HCT116 (cell line): ENCODE measurements at regions not wholly inside any gene's neighbourhood (a gene's known extent, or its start where the extent isn't known, plus 50 kb on each side); places are given as distances from the start of the nearest gene placed in this dataset.

ENCODE experiments used
- ATAC-seq: fragments of 200-7000 bp; cut with Tn5 transposase; 2 replicates; pipeline ENCODE4 v1.9.1; 2020; ENCODE audit warnings: mild to moderate bottlenecking, moderate library complexity
- BruUV-seq: library from RNA; stranded (reverse); fragments of 400-500 nt; replicated peaks from 2 replicates; lab custom pipeline; 2021; lab: Mats Ljungman, UMichigan
- CTCF ChIA-PET: fragments of 300-600 bp; sonication (Branson Sonifier 250); formaldehyde crosslinking; loops from one replicate; lab custom pipeline; 2021; ENCODE audit warnings: antibody characterized with exemption; lab: Charles Lee
- POLR2A ChIA-PET: fragments of 300-600, 350-600 bp; sonication (Branson Sonifier 250); formaldehyde crosslinking; loops from one replicate; lab custom pipeline; 2021; ENCODE audit warnings: antibody characterized with exemption; lab: Charles Lee
- RAD21 ChIA-PET, 2 experiments: fragments of 300-600 bp; sonication (Branson Sonifier 250); formaldehyde crosslinking; loops; one replicate each; lab custom pipeline; 2023; ENCODE audit warnings: low total read pairs in 2 of 2; ENCODE audit not compliant: uncharacterized antibody in 2 of 2, unreplicated experiment in 2 of 2, low non-redundant PET in 1 of 2; lab: Charles Lee
- DNase-seq: peaks from one replicate; pipeline ENCODE4 v3.0.0-alpha.2; 2010; ENCODE audit warnings: low read depth, low spot score
- H2AFZ ChIP-seq: fragments of 200-600 bp; shearing (Covaris generic), sonication (generic); 2 replicates; pipeline ENCODE4 v1.6.1; 2017; ENCODE audit warnings: low read depth, mixed run types, mixed read lengths, antibody characterized with exemption, low read length; ENCODE audit not compliant: poor library complexity, severe bottlenecking
- H3K27ac ChIP-seq: 2 replicates; pipeline ENCODE4 v1.5.1; 2012; ENCODE audit warnings: low read depth, low read length
- H3K27me3 ChIP-seq: fragments of 200-600 bp; sonication (generic); 2 replicates; pipeline ENCODE4 v1.6.1; 2016; ENCODE audit warnings: mixed run types, low read length, mixed read lengths; ENCODE audit not compliant: insufficient read depth
- H3K36me3 ChIP-seq, 2 experiments: fragments of 200-500 bp in 1 of 2; fragments of 200-600 bp in 1 of 2; sonication (Bioruptor generic) in 1 of 2; sonication (generic) in 1 of 2; 2 replicates each; pipeline versions ENCODE4 v1.5.1 to v1.6.1; 2014 to 2016; ENCODE audit warnings: low read length in 2 of 2, inconsistent platforms in 1 of 2, mixed read lengths in 1 of 2, mixed run types in 1 of 2; ENCODE audit not compliant: insufficient read depth in 2 of 2, control insufficient read depth in 1 of 2
- H3K4me1 ChIP-seq, 2 experiments: fragments of 200-600 bp in 1 of 2; sonication (generic) in 1 of 2; 2 replicates each; pipeline versions ENCODE4 v1.5.1 to v1.6.1; 2012 to 2017; ENCODE audit warnings: low read length in 2 of 2, inconsistent platforms in 1 of 2, mild to moderate bottlenecking in 1 of 2, mixed read lengths in 1 of 2, mixed run types in 1 of 2, moderate library complexity in 1 of 2; ENCODE audit not compliant: insufficient read depth in 2 of 2, control insufficient read depth in 1 of 2
- H3K4me2 ChIP-seq: fragments of 200-600 bp; sonication (generic); 2 replicates; pipeline ENCODE4 v1.6.1; 2017; ENCODE audit warnings: mixed run types, low read length, mixed read lengths
- H3K4me3 ChIP-seq, 2 experiments: fragments of 200-600 bp in 1 of 2; sonication (generic) in 1 of 2; replicated peaks in 1 of 2; 2 replicates each; pipeline ENCODE4 v1.5.1; 2011 to 2016; ENCODE audit warnings: low read length in 2 of 2, control low read depth in 1 of 2, low read depth in 1 of 2, mild to moderate bottlenecking in 1 of 2, mixed read lengths in 1 of 2, mixed run types in 1 of 2
- H3K79me2 ChIP-seq: fragments of 200-600 bp; sonication (generic); 2 replicates; pipeline ENCODE4 v1.6.1; 2017; ENCODE audit warnings: mild to moderate bottlenecking, mixed run types, low read length, moderate library complexity, mixed read lengths; ENCODE audit not compliant: insufficient read depth
- H3K9ac ChIP-seq: fragments of 200-600 bp; sonication (generic); 2 replicates; pipeline ENCODE4 v1.6.1; 2016; ENCODE audit warnings: low read length, mixed read lengths
- H3K9me2 ChIP-seq: fragments of 200-600 bp; sonication (generic), shearing (Covaris generic); 2 replicates; pipeline ENCODE4 v1.6.1; 2017; ENCODE audit warnings: mixed run types, mild to moderate bottlenecking, moderate library complexity; ENCODE audit not compliant: insufficient read depth
- H3K9me3 ChIP-seq, 2 experiments: fragments of 200-500 bp in 1 of 2; fragments of 200-600 bp in 1 of 2; sonication (Bioruptor generic) in 1 of 2; sonication (generic) in 1 of 2; 2 replicates each; pipeline ENCODE4 v1.6.1; 2014 to 2017; ENCODE audit warnings: low read length in 2 of 2, mixed read lengths in 2 of 2, inconsistent platforms in 1 of 2, low read depth in 1 of 2, mild to moderate bottlenecking in 1 of 2, mixed run types in 1 of 2, moderate library complexity in 1 of 2; ENCODE audit not compliant: control insufficient read depth in 1 of 2, insufficient read depth in 1 of 2
- H4K20me1 ChIP-seq: fragments of 200-600 bp; sonication (generic), shearing (Covaris generic); 2 replicates; pipeline ENCODE4 v1.6.1; 2017; ENCODE audit warnings: mixed run types, mild to moderate bottlenecking, moderate library complexity; ENCODE audit not compliant: insufficient read depth
- CBX3 ChIP-seq: IDR thresholded peaks from 2 replicates; pipeline ENCODE4 v1.6.1; 2012; ENCODE audit warnings: low read depth
- EGR1 ChIP-seq: IDR thresholded peaks from 2 replicates; pipeline ENCODE4 v1.6.1; 2012; ENCODE audit warnings: low read depth
- POLR2AphosphoS5 ChIP-seq: IDR thresholded peaks from 2 replicates; pipeline ENCODE4 v1.6.1; 2011; ENCODE audit warnings: mild to moderate bottlenecking, low read depth, low read length, moderate library complexity
- RAD21 ChIP-seq: IDR thresholded peaks from 2 replicates; pipeline ENCODE4 v1.6.1; 2012; ENCODE audit warnings: low read depth, mild to moderate bottlenecking
- SP1 ChIP-seq: IDR thresholded peaks from 2 replicates; pipeline ENCODE4 v1.6.1; 2012; ENCODE audit warnings: low read depth
- intact Hi-C: fragments of 100-400 bp; cut with micrococcal nuclease; formaldehyde crosslinking; loops from 2 replicates; pipeline ENCODE4 v1.10.0; 2022
- TF ChIP-seq, protein P1 (sequence below): IDR thresholded peaks from 2 replicates; pipeline ENCODE4 v1.6.1; 2011; ENCODE audit warnings: mild to moderate bottlenecking, low read length, moderate library complexity; ENCODE audit not compliant: insufficient replicate concordance; ENCODE audit errors: extremely low read depth

DNA sequence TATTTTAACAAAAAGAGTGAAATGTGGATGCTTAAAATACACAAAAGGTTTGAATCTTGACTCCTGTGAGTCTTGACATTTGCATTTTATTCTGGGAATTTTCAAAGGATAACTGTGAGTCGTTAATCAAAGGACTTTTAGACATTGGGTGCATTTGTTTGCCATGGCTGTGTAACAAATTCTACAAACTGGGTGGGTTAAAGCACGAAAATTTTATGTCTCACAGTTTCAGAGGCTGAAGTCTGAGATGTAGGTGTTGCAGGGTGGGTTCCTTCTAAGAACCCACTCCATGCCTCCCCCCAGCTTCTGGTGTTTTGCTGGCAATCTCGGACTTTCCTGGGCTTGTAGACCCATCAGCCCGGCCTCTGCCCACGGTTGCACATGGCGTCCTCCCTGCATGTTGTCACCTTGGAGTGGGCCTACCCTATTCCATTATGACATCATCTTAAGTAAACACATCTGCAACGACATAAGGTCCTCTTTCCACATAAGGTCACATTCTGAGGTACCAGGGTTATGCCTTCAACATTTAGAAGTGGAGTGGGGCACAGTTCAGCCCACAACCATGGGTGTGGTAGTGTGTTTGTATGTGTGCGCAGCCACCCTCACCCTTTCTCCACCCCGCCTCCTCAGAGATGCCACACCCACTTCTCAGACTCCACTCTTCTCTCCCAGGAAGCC is 113.1 kb downstream of the FOXA2 start:
- Histone ChIP-seq H3K27me3 (peaks cover 2% of the 10 kb centered on the region; the same call in 1 of the 2 replicates), H2AFZ (no peak overlapping the region), H3K4me2 (no peak overlapping the region), H3K79me2 (no peaks in the 10 kb centered on the region; the same call in 1 of the 2 replicates), H3K4me1 (no peaks in the 10 kb centered on the region), H3K9ac (no peak overlapping the region), H3K9me2 (no peaks in the 10 kb centered on the region), H3K36me3 (no peaks in the 10 kb centered on the region), H3K4me3 (no peak overlapping the region), H3K27ac (no peak overlapping the region), H4K20me1 (no peaks in the 10 kb centered on the region), H3K9me3 (no peaks in the 10 kb centered on the region)
- no peak for TF ChIP-seq CBX3
- ChIA-PET RAD21 (no interaction called here), POLR2A (no interaction called here), CTCF (interaction anchor here (0.7 kb wide), 1 partner anchor 18 kb away, joined by 4 read pairs; no protein-coding TSS in a partner anchor)
- intact Hi-C loops = no loop called here
- DNase-seq (no peak), ATAC-seq (no peak)
- no TSS peak for BruUV-seq

GRCh38 chr20:22470620-22471026 is 113.7 kb downstream of the FOXA2 start:
- CTCF ChIA-PET = interaction anchor here (0.7 kb wide), 1 partner anchor 18 kb away, joined by 4 read pairs; no protein-coding TSS in a partner anchor
- H3K36me3 ChIP-seq = no peaks in the 10 kb centered on the region
- H3K27ac ChIP-seq = no peak overlapping the region
- H3K4me1 ChIP-seq = no peaks in the 10 kb centered on the region
- H3K9me2 ChIP-seq = no peaks in the 10 kb centered on the region
- H3K9me3 ChIP-seq = no peaks in the 10 kb centered on the region
- intact Hi-C loops = no loop called here
- H3K79me2 ChIP-seq = no peaks in the 10 kb centered on the region; the same call in 1 of the 2 replicates
- DNase-seq = no peak
- TF ChIP-seq EGR1 = no peak
- TF ChIP-seq SP1 = no peak
- TF ChIP-seq RAD21 = no peak
- TF ChIP-seq, protein P1, sequence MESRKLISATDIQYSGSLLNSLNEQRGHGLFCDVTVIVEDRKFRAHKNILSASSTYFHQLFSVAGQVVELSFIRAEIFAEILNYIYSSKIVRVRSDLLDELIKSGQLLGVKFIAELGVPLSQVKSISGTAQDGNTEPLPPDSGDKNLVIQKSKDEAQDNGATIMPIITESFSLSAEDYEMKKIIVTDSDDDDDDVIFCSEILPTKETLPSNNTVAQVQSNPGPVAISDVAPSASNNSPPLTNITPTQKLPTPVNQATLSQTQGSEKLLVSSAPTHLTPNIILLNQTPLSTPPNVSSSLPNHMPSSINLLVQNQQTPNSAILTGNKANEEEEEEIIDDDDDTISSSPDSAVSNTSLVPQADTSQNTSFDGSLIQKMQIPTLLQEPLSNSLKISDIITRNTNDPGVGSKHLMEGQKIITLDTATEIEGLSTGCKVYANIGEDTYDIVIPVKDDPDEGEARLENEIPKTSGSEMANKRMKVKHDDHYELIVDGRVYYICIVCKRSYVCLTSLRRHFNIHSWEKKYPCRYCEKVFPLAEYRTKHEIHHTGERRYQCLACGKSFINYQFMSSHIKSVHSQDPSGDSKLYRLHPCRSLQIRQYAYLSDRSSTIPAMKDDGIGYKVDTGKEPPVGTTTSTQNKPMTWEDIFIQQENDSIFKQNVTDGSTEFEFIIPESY = no peak
- TF ChIP-seq POLR2AphosphoS5 = no peak
- TF ChIP-seq, all 23 proteins: peak for 0
- no peaks in the 10 kb centered on the region; the same call in 1 of the 2 replicates for H3K27me3 ChIP-seq
- ChIA-PET RAD21 (no interaction called here), POLR2A (no interaction called here)
- BruUV-seq = no TSS peak
- no peak for ATAC-seq
- H2AFZ ChIP-seq = no peak overlapping the region
- H3K4me2 ChIP-seq = no peak overlapping the region
- no peaks in the 10 kb centered on the region for H4K20me1 ChIP-seq
- no peak overlapping the region for H3K4me3 ChIP-seq
- no peak overlapping the region for H3K9ac ChIP-seq
